ENCODE measurements at regions not wholly inside any gene's neighbourhood (a gene's known extent, or its start where the extent isn't known, plus 50 kb on each side); places are given as distances from the start of the nearest gene placed in this dataset.

DNA sequence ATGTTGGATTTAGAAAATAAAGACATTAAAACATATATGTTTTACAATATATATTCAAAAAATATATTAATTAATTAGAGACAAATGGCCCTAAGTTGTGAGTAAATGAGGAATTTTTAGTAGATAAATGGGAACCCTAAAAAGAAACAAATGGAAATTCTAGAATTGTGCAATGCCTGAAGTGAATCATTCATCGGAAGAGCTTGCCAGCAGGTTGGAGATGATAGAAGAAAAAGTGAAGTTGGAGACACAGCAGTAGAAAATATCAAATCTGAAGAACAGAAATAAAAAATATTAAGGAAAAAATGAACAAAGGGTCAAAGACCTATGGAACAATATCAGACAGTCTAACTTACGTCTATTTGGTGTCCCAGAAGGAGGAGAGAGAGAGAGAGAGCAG is 109.4 kb upstream of the NEDD9 start:
- TF ChIP-seq, protein P1, sequence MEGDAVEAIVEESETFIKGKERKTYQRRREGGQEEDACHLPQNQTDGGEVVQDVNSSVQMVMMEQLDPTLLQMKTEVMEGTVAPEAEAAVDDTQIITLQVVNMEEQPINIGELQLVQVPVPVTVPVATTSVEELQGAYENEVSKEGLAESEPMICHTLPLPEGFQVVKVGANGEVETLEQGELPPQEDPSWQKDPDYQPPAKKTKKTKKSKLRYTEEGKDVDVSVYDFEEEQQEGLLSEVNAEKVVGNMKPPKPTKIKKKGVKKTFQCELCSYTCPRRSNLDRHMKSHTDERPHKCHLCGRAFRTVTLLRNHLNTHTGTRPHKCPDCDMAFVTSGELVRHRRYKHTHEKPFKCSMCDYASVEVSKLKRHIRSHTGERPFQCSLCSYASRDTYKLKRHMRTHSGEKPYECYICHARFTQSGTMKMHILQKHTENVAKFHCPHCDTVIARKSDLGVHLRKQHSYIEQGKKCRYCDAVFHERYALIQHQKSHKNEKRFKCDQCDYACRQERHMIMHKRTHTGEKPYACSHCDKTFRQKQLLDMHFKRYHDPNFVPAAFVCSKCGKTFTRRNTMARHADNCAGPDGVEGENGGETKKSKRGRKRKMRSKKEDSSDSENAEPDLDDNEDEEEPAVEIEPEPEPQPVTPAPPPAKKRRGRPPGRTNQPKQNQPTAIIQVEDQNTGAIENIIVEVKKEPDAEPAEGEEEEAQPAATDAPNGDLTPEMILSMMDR (IDR thresholded peaks at IDR 0.05 in 8 of 11, conservative IDR thresholded peaks at IDR 0.05 in 3 of 11): no peak
- TF ChIP-seq POLR2AphosphoS5 (IDR thresholded peaks at IDR 0.05): no peak
- TF ChIP-seq POLR2A (IDR thresholded peaks at IDR 0.05): no peak
